ENCODE measurements at regions not wholly inside any gene's neighbourhood (a gene's known extent, or its start where the extent isn't known, plus 50 kb on each side); places are given as distances from the start of the nearest gene placed in this dataset.

DNA sequence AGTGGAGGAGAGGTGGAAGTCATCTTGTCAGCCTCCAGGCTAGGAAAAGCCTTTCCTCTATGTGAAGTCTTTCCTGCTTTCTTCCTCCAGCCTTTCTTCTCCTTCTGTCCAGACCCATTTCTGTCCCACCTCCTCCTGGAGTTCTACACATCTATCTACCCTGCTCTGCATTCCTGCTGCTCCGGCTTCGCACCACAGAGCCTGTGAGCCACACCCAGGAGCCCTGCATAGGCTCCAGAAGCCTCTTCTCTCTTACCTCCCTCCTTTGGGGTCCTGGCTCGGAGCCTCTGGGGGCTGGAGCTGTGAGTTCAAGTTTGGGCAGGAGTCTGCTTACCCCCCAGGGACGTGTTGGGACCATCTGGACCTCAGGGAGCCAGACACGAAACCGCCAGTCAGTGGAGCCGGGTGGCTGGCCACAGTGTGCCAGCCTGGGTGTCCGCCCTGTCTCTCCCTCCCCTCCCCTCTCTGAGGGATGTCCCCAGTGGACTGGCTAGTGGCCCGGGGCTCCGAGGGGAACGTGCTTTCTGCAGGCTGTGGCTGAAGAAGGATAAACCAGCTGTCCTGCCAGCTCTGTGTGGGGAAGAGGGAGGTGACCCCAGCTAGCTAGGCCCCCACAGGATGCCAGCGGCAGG lies 99.2 kb downstream of the VEGFA start:
- Histone ChIP-seq H2BK20ac (ENCODE audit: low read depth, low read length, poor library complexity, severe bottlenecking) (no peak overlapping the region), H2AK5ac (ENCODE audit: insufficient read length, low read length) (no peak overlapping the region), H3K4me2 (ENCODE audit: insufficient read depth, insufficient read length, low read length) (no peak overlapping the region), H3K27ac (ENCODE audit: insufficient read length, low read depth, low read length) (no peak overlapping the region), H2BK12ac (ENCODE audit: insufficient read length, low read depth, low read length) (no peak overlapping the region), H3K79me2 (ENCODE audit: insufficient read depth, low read length) (no peaks in the 10 kb centered on the region), H3K9ac (ENCODE audit: extremely low read depth, insufficient read length, low read length) (no peak overlapping the region), H3K4ac (ENCODE audit: low read depth, low read length) (no peak overlapping the region), H3T11ph (ENCODE audit: low read length) (no peak overlapping the region), H4K8ac (replicated peaks; ENCODE audit: insufficient read length, low read depth, low read length) (no peak overlapping the region), H3K4me1 (ENCODE audit: insufficient read depth, low read length) (no peaks in the 10 kb centered on the region; the same call in 1 of the 2 replicates), H4K5ac (ENCODE audit: insufficient read length, low read depth, low read length) (no peak overlapping the region), H3K9me3 (ENCODE audit: control insufficient read depth, low read depth, low read length) (no peaks in the 10 kb centered on the region), H2BK15ac (ENCODE audit: low read depth, low read length) (no peak overlapping the region), H3K14ac (ENCODE audit: insufficient read depth, low read length) (peak overlapping the region; percentile 72; the same call in 1 of the 2 replicates), H3K27me3 (ENCODE audit: insufficient read depth, low read length) (no peaks in the 10 kb centered on the region), H3K79me1 (ENCODE audit: insufficient read depth, low read depth, low read length, poor library complexity, severe bottlenecking) (no peaks in the 10 kb centered on the region), H4K91ac (ENCODE audit: insufficient read length, low read depth, low read length) (no peak overlapping the region), H2BK5ac (ENCODE audit: insufficient read length, low read length) (no peak overlapping the region), H3K56ac (ENCODE audit: insufficient read length, low read depth, low read length) (no peak overlapping the region), H4K20me1 (ENCODE audit: control insufficient read depth, insufficient read depth, insufficient read length) (no peaks in the 10 kb centered on the region), H2BK120ac (ENCODE audit: low read depth, low read length, poor library complexity, severe bottlenecking) (no peak overlapping the region), H2AFZ (ENCODE audit: low read length) (no peak overlapping the region), H3K23me2 (ENCODE audit: insufficient read length, low read depth, low read length, poor library complexity, severe bottlenecking) (no peaks in the 10 kb centered on the region), H3K18ac (ENCODE audit: insufficient read length, low read depth, low read length) (no peak overlapping the region), H3K23ac (ENCODE audit: insufficient read length, low read depth, low read length) (no peak overlapping the region)
- peaks cover 16 to 45% of the 10 kb centered on the region in 2 experiments for H3K4me1 Mint-ChIP-seq
- TF ChIP-seq CTCF (conservative IDR thresholded peaks at IDR 0.05): no peak
- DNase-seq: no peak
- no peak overlapping the region; a peak in 2 of 7 replicates for H3K27ac Mint-ChIP-seq
- H3K36me3 Mint-ChIP-seq (ENCODE audit: insufficient read depth in 1 of 3, low read depth in 3 of 3): no peaks in the 10 kb centered on the region
- no peaks in the 10 kb centered on the region; the same call in none of the 2 replicates for H3K27me3 Mint-ChIP-seq (ENCODE audit: low read depth)
- WGBS (ENCODE audit: extremely low coverage, insufficient read length, low lambda C conversion rate): no CpG with 5 or more reads among the region's 12 CpGs
- no peak overlapping the region for H3K4me3 Mint-ChIP-seq
- H3K9me3 Mint-ChIP-seq: no peaks in the 10 kb centered on the region
